Erythroblast (primary cell): ENCODE measurements at regions not wholly inside any gene's neighbourhood (a gene's known extent, or its start where the extent isn't known, plus 50 kb on each side); places are given as distances from the start of the nearest gene placed in this dataset.
A peak's percentile ranks its signal among the peaks of the same experiment; 100 is the strongest.
"Not testable (repeated sequence)": the region's sequence is repeated elsewhere in the genome, so short reads cannot be mapped to it uniquely, and the experiment has no call there.

Source experiments
- DNase-seq, 2 experiments: peaks; one replicate each; lab custom pipeline; 2025; lab: John Stamatoyannopoulos, UW
- GATA1 ChIP-seq: IDR thresholded peaks from 2 replicates; pipeline ENCODE4 v1.6.1; 2011; ENCODE audit warnings: low read depth, mild to moderate bottlenecking, control low read depth, low read length, moderate library complexity
- POLR2A ChIP-seq: IDR thresholded peaks from 2 replicates; pipeline ENCODE4 v1.6.1; 2011; ENCODE audit warnings: mild to moderate bottlenecking, low read length

DNA sequence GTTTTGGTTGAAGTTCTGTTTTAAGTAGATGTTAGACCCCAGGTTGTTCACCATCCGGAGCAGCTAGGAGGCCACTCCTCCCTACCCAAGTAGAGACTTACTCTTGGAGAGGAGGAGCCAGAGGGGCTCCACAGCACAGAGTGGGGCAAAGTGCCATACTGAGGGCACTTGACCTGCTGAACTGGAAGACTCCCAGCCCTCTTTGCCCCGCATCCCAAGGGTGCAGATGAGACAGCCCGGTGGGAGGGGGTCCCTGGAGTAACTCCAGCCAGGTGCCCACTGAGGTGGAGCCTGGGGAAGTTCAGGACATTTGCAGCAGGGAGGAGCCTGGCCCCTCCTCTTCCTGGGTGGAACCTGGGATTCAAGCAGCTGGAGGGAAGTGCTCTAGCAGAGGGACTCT lies 102.1 kb upstream of the GPR6 start:
- DNase-seq, result peak in 1 of 2 experiments; percentile 7
- no peak for TF ChIP-seq GATA1
- TF ChIP-seq POLR2A, result no peak

- no peak for DNase-seq
- TF ChIP-seq POLR2A (no peak), GATA1 (no peak)
These were observed 100.8 kb upstream of the GPR6 start for GRCh38 chr6:109877028-109878004.

DNA sequence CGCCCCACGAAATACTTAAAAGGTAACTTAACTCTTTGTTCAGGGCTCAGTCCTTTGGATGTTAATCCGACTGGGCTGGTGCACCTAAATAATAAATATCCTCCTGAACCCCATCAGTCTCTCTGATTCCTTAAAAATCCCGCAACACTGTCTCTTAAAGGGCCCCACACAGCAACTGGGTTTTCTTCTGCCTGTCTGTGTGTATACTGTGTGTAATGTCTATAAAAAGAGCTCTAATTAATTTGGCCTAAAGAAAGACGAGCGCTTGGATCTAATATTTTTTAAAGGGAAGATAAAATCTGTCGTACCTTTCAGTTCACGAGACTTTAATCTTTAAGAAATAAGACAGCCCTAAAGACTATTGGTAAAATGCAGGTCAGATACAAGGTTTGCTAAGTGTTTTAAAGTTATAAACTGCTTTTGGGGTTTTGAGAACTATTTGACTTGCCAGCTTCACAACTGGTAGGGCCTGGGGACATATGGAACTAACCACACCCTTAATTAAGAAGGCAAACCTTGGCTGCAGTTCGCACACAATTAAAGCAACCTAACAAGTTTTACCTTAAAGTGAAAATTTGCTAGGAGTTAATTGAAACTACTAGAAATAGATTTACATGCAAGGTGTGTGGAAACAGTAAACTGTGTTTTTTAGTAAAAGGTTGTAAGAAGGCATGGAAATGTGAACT lies 100.0 kb upstream of the GPR6 start:
- not testable (repeated sequence) for DNase-seq

DNA sequence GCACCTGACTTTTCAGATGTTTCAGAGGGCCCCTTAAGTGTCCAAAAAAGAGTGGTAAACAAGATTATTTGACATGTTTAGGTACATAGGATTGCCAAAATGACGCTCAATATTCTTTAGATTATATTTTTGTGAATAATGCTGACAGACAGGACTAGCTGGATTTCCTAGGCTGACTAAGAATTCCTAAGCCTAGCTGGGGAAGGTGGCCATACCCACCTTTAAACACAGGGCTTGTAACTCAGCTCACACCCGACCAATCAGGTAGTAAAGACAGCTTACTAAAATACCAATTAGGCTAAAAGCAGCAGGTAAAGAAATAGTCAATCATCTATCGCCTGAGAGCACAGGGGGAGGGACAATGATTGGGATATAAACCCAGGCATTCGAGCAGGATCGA lies 99.0 kb upstream of the GPR6 start:
- not testable (repeated sequence) for DNase-seq

GRCh38 chr6:109879521-109879920 lies 98.6 kb upstream of the GPR6 start:
- TF ChIP-seq GATA1 (no peak), POLR2A (no peak)
- DNase-seq, result no peak

DNA sequence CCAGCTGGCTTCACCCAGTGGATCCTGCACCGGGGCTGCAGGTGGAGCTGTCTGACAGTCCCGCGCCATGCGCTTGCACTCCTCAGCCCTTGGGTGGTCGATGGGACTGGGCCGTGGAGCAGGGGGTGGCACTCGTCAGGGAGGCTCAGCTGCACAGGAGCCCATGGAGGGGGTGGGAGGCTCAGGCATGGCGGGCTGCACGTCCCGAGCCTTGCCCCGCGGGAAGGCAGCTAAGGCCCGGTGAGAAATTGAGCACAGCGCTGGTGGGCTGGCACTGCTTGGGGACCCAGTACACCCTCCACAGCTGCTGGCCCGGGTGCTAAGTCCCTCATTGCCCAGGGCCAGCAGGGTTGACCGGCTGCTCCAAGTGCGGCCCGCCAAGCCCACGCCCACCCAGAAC lies 97.0 kb upstream of the GPR6 start:
- not testable (repeated sequence) for DNase-seq

DNA sequence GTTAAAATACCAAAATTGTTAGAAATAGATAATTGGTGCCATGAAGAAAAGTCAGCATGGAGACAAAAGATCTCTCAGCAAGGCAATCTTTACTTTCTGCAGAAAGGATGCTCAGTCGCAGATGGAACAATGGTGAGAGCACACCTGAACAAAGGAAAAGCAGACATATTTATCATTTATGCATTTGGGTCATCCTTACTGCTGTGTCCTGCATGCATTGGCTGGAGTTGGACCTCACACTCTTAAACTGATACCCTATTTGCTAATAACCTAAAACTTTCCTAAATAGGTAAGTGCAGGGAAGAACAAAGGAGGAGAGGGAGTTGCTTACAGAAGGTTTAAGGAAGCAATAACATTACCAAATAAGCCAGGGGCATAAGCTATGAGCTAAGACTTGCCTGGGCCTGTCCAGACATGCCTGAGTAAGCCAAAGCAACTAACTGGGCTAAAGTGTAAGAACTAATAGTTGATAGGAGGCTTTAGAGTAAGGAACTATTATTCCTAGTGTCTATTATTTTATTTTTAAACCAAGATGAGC lies 96.1 kb upstream of the GPR6 start:
- DNase-seq, result not testable (repeated sequence)

DNA sequence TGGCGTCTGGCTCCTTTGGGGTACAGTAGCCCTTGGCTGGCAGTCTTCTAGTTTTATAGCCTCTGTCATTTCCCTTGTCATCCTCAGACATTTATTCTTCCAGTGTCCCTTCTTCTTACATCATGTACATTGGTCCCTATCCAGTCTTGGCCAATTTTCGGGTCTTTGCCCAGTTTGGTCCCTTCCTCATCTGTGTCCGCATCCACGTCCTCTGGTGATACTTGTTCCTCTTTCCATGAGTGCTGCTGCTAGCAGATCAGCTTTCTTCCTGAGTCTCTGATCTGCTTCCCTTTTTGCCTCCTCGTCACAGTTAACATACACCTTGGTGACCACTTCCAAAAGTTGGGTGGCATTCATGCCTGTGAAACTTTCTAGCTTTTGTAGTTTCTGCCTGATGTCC lies 86.2 kb upstream of the GPR6 start:
- DNase-seq, result no peak
- no peak for TF ChIP-seq POLR2A
- no peak for TF ChIP-seq GATA1

- DNase-seq, result no peak
- TF ChIP-seq POLR2A (no peak), GATA1 (no peak)
These were observed 85.4 kb upstream of the GPR6 start for GRCh38 chr6:109892451-109893435.

DNA sequence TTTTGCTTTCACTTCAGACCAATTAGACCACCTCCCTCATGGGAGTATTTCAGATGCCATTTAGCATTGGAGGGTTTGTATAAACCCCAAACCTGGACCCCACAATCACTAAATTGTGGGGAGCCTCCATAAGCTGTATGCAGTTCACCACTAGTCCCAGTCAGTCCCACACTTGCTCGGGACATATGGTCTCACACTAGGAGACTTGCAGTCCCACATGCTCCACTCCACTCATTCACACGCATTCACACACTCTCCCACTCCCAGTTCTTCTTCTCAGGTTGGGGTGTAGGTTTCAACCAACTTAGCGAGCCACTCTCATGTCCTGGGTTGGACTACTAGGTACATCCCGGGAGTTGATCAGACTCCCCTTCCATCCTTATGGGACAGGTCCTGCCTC lies 84.5 kb upstream of the GPR6 start:
- no peak for DNase-seq
- TF ChIP-seq GATA1, result no peak
- no peak for TF ChIP-seq POLR2A

DNA sequence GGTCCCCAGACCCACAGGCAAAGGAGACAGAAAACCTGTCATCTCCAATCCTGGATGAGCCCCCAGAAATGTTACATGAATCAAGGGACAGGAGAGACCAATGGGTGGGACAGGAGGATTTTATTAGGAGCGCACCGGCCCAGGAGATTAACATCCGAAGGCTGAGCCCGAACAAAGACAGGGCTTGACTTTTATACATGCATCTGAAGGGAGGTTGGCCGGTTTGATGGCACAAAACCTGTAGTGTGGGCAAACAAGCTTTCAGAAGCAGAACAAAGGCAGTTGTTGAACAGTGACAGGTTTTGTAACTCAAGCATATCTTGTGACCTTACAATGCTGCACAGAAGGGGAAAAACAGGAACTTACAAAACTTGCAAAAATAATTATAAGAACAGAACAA lies 83.9 kb upstream of the GPR6 start:
- no peak for TF ChIP-seq POLR2A
- TF ChIP-seq GATA1, result no peak

GRCh38 chr6:109896341-109896740 lies 81.8 kb upstream of the GPR6 start:
- TF ChIP-seq POLR2A (no peak), GATA1 (no peak)
- DNase-seq, result no peak

More for the DNA sequence above, 83.9 kb upstream of the GPR6 start:
- DNase-seq, result no peak

GRCh38 chr6:109897025-109897424 lies 81.1 kb upstream of the GPR6 start:
- no peak for TF ChIP-seq GATA1
- TF ChIP-seq POLR2A, result no peak
- no peak for DNase-seq

GRCh38 chr6:109897561-109898080 lies 80.5 kb upstream of the GPR6 start:
- TF ChIP-seq POLR2A (no peak), GATA1 (no peak)
- DNase-seq, result no peak
